ENCODE measurements at regions not wholly inside any gene's neighbourhood (a gene's known extent, or its start where the extent isn't known, plus 50 kb on each side); places are given as distances from the start of the nearest gene placed in this dataset.
A peak's percentile ranks its signal among the peaks of the same experiment; 100 is the strongest.

DNA sequence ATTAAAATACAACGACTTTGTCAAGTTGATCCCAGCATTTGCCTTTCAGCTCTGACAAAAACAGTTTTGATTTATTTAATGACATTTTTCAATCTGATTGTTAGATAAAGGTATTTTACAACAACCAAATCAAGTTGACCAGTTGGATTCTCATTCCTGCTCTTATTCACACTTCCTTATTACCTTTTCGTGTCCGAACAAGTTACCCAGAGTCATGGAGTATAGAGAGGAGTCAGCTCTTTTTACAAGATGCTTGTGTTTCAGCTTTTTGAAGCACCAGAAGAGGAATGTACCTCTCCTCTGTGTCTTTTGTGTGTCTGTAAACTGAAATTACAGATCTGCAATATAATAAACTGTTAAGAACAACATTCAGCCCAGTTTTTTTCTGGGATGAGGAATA, 151.3 kb upstream of the TMEM161B start:
- no peak overlapping the region for H3K4me3 ChIP-seq (ENCODE audit: low read length)
- DNase-seq (ENCODE audit: low read depth): peak; percentile 59
- no peak for TF ChIP-seq CTCF (IDR thresholded peaks at IDR 0.05; ENCODE audit: insufficient read depth, low read depth, low read length, missing control alignments)

DNA sequence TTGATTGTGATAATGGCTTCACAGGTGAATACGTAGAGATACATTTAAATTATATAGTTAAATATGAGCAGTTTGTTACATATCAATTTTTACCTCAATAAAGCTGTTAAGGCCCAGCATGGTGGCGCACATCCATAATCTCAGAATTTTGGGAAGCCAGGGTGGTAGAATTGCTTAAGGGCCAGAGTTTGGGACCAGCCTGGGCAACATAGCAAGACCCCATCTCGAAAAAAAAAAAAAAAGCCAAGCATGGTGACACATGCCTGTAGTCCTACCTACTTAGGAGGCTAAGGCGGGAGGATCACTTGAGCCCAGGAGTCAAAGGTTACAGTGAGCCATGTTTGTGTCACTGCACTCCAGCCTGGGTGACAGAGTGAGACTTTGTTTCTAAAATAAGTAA, 138.7 kb upstream of the TMEM161B start:
- no peak for DNase-seq (ENCODE audit: low read depth)
- no peak overlapping the region for H3K4me3 ChIP-seq (ENCODE audit: low read length)
- TF ChIP-seq CTCF (IDR thresholded peaks at IDR 0.05; ENCODE audit: insufficient read depth, low read depth, low read length, missing control alignments): no peak

DNA sequence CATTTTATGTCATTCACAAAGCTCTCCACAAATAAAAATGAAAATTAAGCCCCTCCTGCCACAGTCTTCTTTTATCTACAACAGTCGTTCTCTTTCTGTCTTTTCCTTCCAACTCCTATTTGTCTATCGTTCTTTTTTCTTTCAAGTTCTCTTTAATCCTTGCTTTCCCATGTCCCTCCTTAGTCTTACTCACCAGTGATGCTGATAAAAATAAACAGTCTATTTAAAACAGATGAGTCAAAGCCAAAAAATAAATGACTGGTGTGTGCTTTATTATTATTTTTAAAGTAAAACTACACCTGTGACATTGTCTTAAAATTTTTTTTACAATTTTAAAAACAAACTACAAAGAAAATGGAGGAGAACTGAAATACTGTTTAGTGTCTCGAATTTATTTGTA, 137.1 kb upstream of the TMEM161B start:
- H3K4me3 ChIP-seq (ENCODE audit: low read length): no peak overlapping the region
- no peak for TF ChIP-seq CTCF (IDR thresholded peaks at IDR 0.05; ENCODE audit: insufficient read depth, low read depth, low read length, missing control alignments)
- DNase-seq (ENCODE audit: low read depth): no peak

DNA sequence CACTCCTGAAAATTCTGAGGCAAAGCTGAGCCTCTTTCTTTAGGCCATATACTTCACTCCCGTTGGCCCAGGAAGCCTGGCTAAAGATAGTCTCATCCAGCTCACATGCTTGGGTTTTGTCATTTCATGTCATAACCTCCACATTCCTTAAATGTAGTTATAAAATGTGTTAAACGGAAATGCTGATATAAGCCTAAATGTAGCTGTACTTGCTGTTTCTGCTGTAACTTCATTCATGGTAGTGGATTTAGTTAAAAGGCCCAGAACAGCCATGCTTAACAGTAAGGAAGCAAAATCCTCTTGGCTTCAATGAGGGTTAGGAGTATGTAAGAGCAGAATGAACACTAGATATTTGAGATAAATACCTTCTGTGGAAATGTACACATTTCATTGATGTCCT, 135.8 kb upstream of the TMEM161B start:
- no peak for TF ChIP-seq CTCF (IDR thresholded peaks at IDR 0.05; ENCODE audit: insufficient read depth, low read depth, low read length, missing control alignments)
- no peak overlapping the region for H3K4me3 ChIP-seq (ENCODE audit: low read length)
- no peak for DNase-seq (ENCODE audit: low read depth)

DNA sequence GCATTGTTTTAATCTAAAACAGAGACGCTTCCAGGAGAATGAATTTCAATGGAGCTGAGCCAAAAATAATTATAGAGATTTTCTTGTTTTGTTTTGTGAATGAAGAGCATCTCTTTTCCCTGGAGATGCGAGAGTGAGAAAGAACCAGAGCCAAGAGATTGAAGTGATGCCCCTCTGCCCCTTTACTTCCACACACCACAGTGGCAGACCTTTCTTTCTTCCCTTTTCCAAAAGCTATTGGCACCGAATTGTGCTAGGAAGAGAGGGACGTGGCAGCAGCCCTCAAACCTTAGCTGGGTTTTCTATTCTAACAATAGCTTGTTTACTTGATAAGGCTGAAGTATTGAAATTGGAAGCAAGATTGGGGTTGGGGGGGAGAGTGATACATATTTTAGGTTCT, 133.0 kb upstream of the TMEM161B start:
- H3K4me3 ChIP-seq (ENCODE audit: low read length): no peak overlapping the region
- no peak for DNase-seq (ENCODE audit: low read depth)
- TF ChIP-seq CTCF (IDR thresholded peaks at IDR 0.05; ENCODE audit: insufficient read depth, low read depth, low read length, missing control alignments): no peak

GRCh38 chr5:88401228-88401627, 132.6 kb upstream of the TMEM161B start:
- DNase-seq (ENCODE audit: low read depth): no peak
- no peak for TF ChIP-seq CTCF (IDR thresholded peaks at IDR 0.05; ENCODE audit: insufficient read depth, low read depth, low read length, missing control alignments)

DNA sequence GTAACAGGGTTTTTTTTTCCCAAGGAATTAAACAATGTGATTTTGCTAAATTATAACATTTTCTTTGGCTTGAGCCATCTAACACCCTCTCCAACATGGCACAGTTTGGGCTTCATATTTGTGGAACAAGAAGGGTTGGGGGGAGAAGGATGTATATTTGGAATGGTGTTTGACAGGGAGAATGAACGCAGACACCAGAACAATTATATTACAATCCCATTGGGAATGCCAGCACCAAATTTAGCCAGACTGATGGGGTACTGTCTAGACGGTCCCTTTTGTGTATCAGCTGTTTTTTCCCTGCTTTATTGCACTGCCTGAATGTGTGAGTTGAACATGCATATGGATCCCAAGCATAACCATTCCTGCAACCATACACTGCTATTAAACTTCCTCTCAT, 130.9 kb upstream of the TMEM161B start:
- no peak overlapping the region for H3K4me3 ChIP-seq (ENCODE audit: low read length)
- DNase-seq (ENCODE audit: low read depth): no peak
- no peak for TF ChIP-seq CTCF (IDR thresholded peaks at IDR 0.05; ENCODE audit: insufficient read depth, low read depth, low read length, missing control alignments)

More at GRCh38 chr5:88401228-88401627, 132.6 kb upstream of the TMEM161B start:
- no peak overlapping the region for H3K4me3 ChIP-seq (ENCODE audit: low read length)
